GM21723 (cell line): ENCODE measurements at regions not wholly inside any gene's neighbourhood (a gene's known extent, or its start where the extent isn't known, plus 50 kb on each side); places are given as distances from the start of the nearest gene placed in this dataset.

Experiments used
- ATAC-seq: cut with Tn5 transposase; IDR thresholded peaks from one replicate; pipeline ENCODE4 v1.9.1; 2021; ENCODE audit warnings: mild to moderate bottlenecking, moderate library complexity; ENCODE audit not compliant: unreplicated experiment

GRCh38 chr2:4551691-4552474 lies 848.5 kb downstream of the DCDC2C start:
- ATAC-seq: no peak

GRCh38 chr2:4553241-4553640 lies 849.9 kb downstream of the DCDC2C start:
- no peak for ATAC-seq

- no peak for ATAC-seq
These were observed 852.9 kb downstream of the DCDC2C start for GRCh38 chr2:4556135-4556896.

GRCh38 chr2:4561196-4561595 lies 857.8 kb downstream of the DCDC2C start:
- ATAC-seq: no peak

GRCh38 chr2:4576075-4576474 lies 872.7 kb downstream of the DCDC2C start:
- ATAC-seq: no peak

GRCh38 chr2:4579977-4580376 lies 876.6 kb downstream of the DCDC2C start:
- ATAC-seq: no peak

- no peak for ATAC-seq
These were observed 881.8 kb downstream of the DCDC2C start for GRCh38 chr2:4585057-4585635.

GRCh38 chr2:4588606-4589005 lies 885.2 kb downstream of the DCDC2C start:
- no peak for ATAC-seq

- ATAC-seq: no peak
These were observed 887.9 kb downstream of the DCDC2C start for GRCh38 chr2:4591261-4591660.

- no peak for ATAC-seq
These were observed 894.0 kb downstream of the DCDC2C start for GRCh38 chr2:4597400-4597799.

GRCh38 chr2:4604767-4605166 lies 901.4 kb downstream of the DCDC2C start:
- ATAC-seq: no peak

GRCh38 chr2:4618141-4618540 lies 914.8 kb downstream of the DCDC2C start:
- no peak for ATAC-seq

- no peak for ATAC-seq
These were observed 915.4 kb downstream of the DCDC2C start for GRCh38 chr2:4618630-4619228.

- no peak for ATAC-seq
These were observed 925.7 kb downstream of the DCDC2C start for GRCh38 chr2:4628998-4629501.

- ATAC-seq: no peak
These were observed 931.9 kb downstream of the DCDC2C start for GRCh38 chr2:4635289-4635688.

GRCh38 chr2:4653991-4654390 lies 950.6 kb downstream of the DCDC2C start:
- no peak for ATAC-seq

- ATAC-seq: no peak
These were observed 953.0 kb downstream of the DCDC2C start for GRCh38 chr2:4656326-4656725.

- ATAC-seq: no peak
These were observed 958.9 kb downstream of the DCDC2C start for GRCh38 chr2:4662161-4662779.

GRCh38 chr2:4668381-4668780 lies 965.0 kb downstream of the DCDC2C start:
- no peak for ATAC-seq

- no peak for ATAC-seq
These were observed 967.0 kb downstream of the DCDC2C start for GRCh38 chr2:4670331-4670730.

GRCh38 chr2:4673025-4673489 lies 969.7 kb downstream of the DCDC2C start:
- ATAC-seq: no peak
